Daoy (cell line): ENCODE measurements at regions not wholly inside any gene's neighbourhood (a gene's known extent, or its start where the extent isn't known, plus 50 kb on each side); places are given as distances from the start of the nearest gene placed in this dataset.

Experiments used
- DNase-seq: peaks from one replicate; pipeline ENCODE4 v3.0.0-alpha.2; 2015; ENCODE audit warnings: low read depth

GRCh38 chr9:26061948-26062575, 383.8 kb upstream of the TUSC1 start:
- DNase-seq: no peak

- DNase-seq: no peak
Measured at GRCh38 chr9:26058111-26058895, 380.1 kb upstream of the TUSC1 start.

- DNase-seq: no peak
Measured at GRCh38 chr9:26057050-26057449, 378.8 kb upstream of the TUSC1 start.

- DNase-seq: no peak
Measured at GRCh38 chr9:26054600-26055520, 376.6 kb upstream of the TUSC1 start.

- DNase-seq: no peak
Measured at GRCh38 chr9:26053954-26054353, 375.7 kb upstream of the TUSC1 start.

- DNase-seq: no peak
Measured at GRCh38 chr9:26043431-26043830, 365.2 kb upstream of the TUSC1 start.

- DNase-seq: no peak
Measured at GRCh38 chr9:26034786-26035185, 356.5 kb upstream of the TUSC1 start.

- no peak for DNase-seq
Measured at GRCh38 chr9:26033336-26033735, 355.1 kb upstream of the TUSC1 start.

- no peak for DNase-seq
Measured at GRCh38 chr9:26026423-26027100, 348.3 kb upstream of the TUSC1 start.

- no peak for DNase-seq
Measured at GRCh38 chr9:26013199-26013598, 335.0 kb upstream of the TUSC1 start.

GRCh38 chr9:26012797-26013196, 334.6 kb upstream of the TUSC1 start:
- no peak for DNase-seq

- DNase-seq: no peak
Measured at GRCh38 chr9:25994605-25995004, 316.4 kb upstream of the TUSC1 start.

GRCh38 chr9:25990376-25990775, 312.1 kb upstream of the TUSC1 start:
- no peak for DNase-seq

GRCh38 chr9:25975667-25976066, 297.4 kb upstream of the TUSC1 start:
- no peak for DNase-seq

GRCh38 chr9:25964239-25964638, 286.0 kb upstream of the TUSC1 start:
- DNase-seq: no peak

GRCh38 chr9:25960178-25960577, 281.9 kb upstream of the TUSC1 start:
- DNase-seq: no peak

- DNase-seq: no peak
Measured at GRCh38 chr9:25954209-25954608, 276.0 kb upstream of the TUSC1 start.

- no peak for DNase-seq
Measured at GRCh38 chr9:25948182-25948581, 269.9 kb upstream of the TUSC1 start.

GRCh38 chr9:25939126-25939525, 260.9 kb upstream of the TUSC1 start:
- DNase-seq: no peak

- no peak for DNase-seq
Measured at GRCh38 chr9:25936031-25936430, 257.8 kb upstream of the TUSC1 start.

- DNase-seq: no peak
Measured at GRCh38 chr9:25935188-25935587, 256.9 kb upstream of the TUSC1 start.

- DNase-seq: no peak
Measured at GRCh38 chr9:25918761-25919160, 240.5 kb upstream of the TUSC1 start.
